OCI-LY7 (cell line): ENCODE measurements at regions not wholly inside any gene's neighbourhood (a gene's known extent, or its start where the extent isn't known, plus 50 kb on each side); places are given as distances from the start of the nearest gene placed in this dataset.
"Not testable (repeated sequence)": the region's sequence is repeated elsewhere in the genome, so short reads cannot be mapped to it uniquely, and the experiment has no call there.

ENCODE experiments used
- BruUV-seq: library from RNA; stranded (reverse); fragments of 400-500 nt; replicated peaks from 2 replicates; lab custom pipeline; 2021; lab: Mats Ljungman, UMichigan
- CTCF ChIA-PET: fragments of 300-600 bp; sonication (Branson Sonifier 250); formaldehyde crosslinking; loops from one replicate; lab custom pipeline; 2022; ENCODE audit warnings: antibody characterized with exemption; ENCODE audit not compliant: unreplicated experiment; lab: Charles Lee
- POLR2A ChIA-PET: fragments of 300-600 bp; sonication (Branson Sonifier 250); formaldehyde crosslinking; loops from one replicate; lab custom pipeline; 2022; ENCODE audit warnings: antibody characterized with exemption; lab: Charles Lee
- DNase-seq: peaks from one replicate; pipeline ENCODE4 v3.0.0-alpha.2; 2015; ENCODE audit warnings: low spot score
- H2AFZ ChIP-seq: fragments of 200-600 bp; sonication (generic), shearing (Covaris generic); 2 replicates; pipeline ENCODE4 v1.6.1; 2014; ENCODE audit warnings: mild to moderate bottlenecking, antibody characterized with exemption, low read length, moderate library complexity
- H3K27ac ChIP-seq: fragments of 200-600 bp; sonication (generic); 2 replicates; pipeline ENCODE4 v1.5.1; 2014; ENCODE audit warnings: mixed run types, low read depth, mild to moderate bottlenecking, moderate library complexity, low read length, inconsistent platforms; ENCODE audit not compliant: poor library complexity, severe bottlenecking
- H3K36me3 ChIP-seq: fragments of 200-600 bp; sonication (generic); 2 replicates; pipeline ENCODE4 v1.6.1; 2014; ENCODE audit warnings: mild to moderate bottlenecking, antibody characterized with exemption, low read length, moderate library complexity, mixed read lengths; ENCODE audit not compliant: insufficient read depth
- H3K4me1 ChIP-seq: fragments of 200-600 bp; sonication (generic); 2 replicates; pipeline ENCODE4 v1.5.1; 2014; ENCODE audit warnings: mild to moderate bottlenecking, low read length; ENCODE audit not compliant: insufficient read depth, poor library complexity, severe bottlenecking
- H3K4me2 ChIP-seq: fragments of 200-600 bp; sonication (generic); 2 replicates; pipeline ENCODE4 v1.6.1; 2014; ENCODE audit warnings: mild to moderate bottlenecking, low read length
- H3K4me3 ChIP-seq: fragments of 200-600 bp; sonication (generic); 2 replicates; pipeline ENCODE4 v1.5.1; 2014; ENCODE audit warnings: mild to moderate bottlenecking, low read depth, low read length; ENCODE audit not compliant: poor library complexity, severe bottlenecking
- H3K79me2 ChIP-seq: fragments of 200-600 bp; sonication (generic); 2 replicates; pipeline ENCODE4 v1.6.1; 2016; ENCODE audit warnings: low read depth, mild to moderate bottlenecking, low read length, moderate library complexity, mixed read lengths; ENCODE audit not compliant: insufficient read depth
- H3K9me2 ChIP-seq: fragments of 200-600 bp; sonication (generic); 2 replicates; pipeline ENCODE4 v1.6.1; 2016; ENCODE audit warnings: mild to moderate bottlenecking, low read length, mixed read lengths; ENCODE audit not compliant: insufficient read depth
- H3K9me3 ChIP-seq: fragments of 200-600 bp; sonication (generic); 2 replicates; pipeline ENCODE4 v1.6.1; 2014; ENCODE audit warnings: mild to moderate bottlenecking, mixed run types, low read length, mixed read lengths
- H4K20me1 ChIP-seq: fragments of 200-600 bp; sonication (generic); 2 replicates; pipeline ENCODE4 v1.6.1; 2014; ENCODE audit warnings: mild to moderate bottlenecking, antibody characterized with exemption, low read length, moderate library complexity, mixed read lengths; ENCODE audit not compliant: insufficient read depth
- EZH2phosphoT487 ChIP-seq: fragments of 200-600 bp; sonication (generic); IDR thresholded peaks from 2 replicates; pipeline ENCODE4 v1.6.1; 2018; ENCODE audit warnings: low read depth, borderline replicate concordance, mild to moderate bottlenecking, mixed run types, antibody characterized with exemption, low read length, moderate library complexity, mixed read lengths
- intact Hi-C: fragments of 100-400 bp; cut with micrococcal nuclease; formaldehyde crosslinking; loops from one replicate; pipeline ENCODE4 v1.10.0; 2022; ENCODE audit not compliant: unreplicated experiment
- TF ChIP-seq, protein P1 (sequence below): fragments of 200-600 bp; sonication (generic); conservative IDR thresholded peaks from 2 replicates; pipeline ENCODE4 v1.5.1; 2014; ENCODE audit warnings: mild to moderate bottlenecking, antibody characterized with exemption, low read length, moderate library complexity, mixed read lengths

GRCh38 chr1:182317611-182318161, 73.9 kb downstream of the GLUL start:
- H3K4me3 ChIP-seq: no peak overlapping the region
- TF ChIP-seq EZH2phosphoT487: no peak
- TF ChIP-seq, protein P1, sequence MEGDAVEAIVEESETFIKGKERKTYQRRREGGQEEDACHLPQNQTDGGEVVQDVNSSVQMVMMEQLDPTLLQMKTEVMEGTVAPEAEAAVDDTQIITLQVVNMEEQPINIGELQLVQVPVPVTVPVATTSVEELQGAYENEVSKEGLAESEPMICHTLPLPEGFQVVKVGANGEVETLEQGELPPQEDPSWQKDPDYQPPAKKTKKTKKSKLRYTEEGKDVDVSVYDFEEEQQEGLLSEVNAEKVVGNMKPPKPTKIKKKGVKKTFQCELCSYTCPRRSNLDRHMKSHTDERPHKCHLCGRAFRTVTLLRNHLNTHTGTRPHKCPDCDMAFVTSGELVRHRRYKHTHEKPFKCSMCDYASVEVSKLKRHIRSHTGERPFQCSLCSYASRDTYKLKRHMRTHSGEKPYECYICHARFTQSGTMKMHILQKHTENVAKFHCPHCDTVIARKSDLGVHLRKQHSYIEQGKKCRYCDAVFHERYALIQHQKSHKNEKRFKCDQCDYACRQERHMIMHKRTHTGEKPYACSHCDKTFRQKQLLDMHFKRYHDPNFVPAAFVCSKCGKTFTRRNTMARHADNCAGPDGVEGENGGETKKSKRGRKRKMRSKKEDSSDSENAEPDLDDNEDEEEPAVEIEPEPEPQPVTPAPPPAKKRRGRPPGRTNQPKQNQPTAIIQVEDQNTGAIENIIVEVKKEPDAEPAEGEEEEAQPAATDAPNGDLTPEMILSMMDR: no peak
- H3K36me3 ChIP-seq: no peaks in the 10 kb centered on the region
- no TSS peak for BruUV-seq
- H2AFZ ChIP-seq: no peak overlapping the region
- DNase-seq: no peak
- no peaks in the 10 kb centered on the region for H3K4me1 ChIP-seq
- no peak overlapping the region for H3K4me2 ChIP-seq
- intact Hi-C loops: no loop called here
- H3K27ac ChIP-seq: no peak overlapping the region
- H3K9me2 ChIP-seq: no peaks in the 10 kb centered on the region
- CTCF ChIA-PET: no interaction called here
- no peaks in the 10 kb centered on the region for H3K9me3 ChIP-seq
- POLR2A ChIA-PET: no interaction called here
- H3K79me2 ChIP-seq: no peaks in the 10 kb centered on the region
- no peaks in the 10 kb centered on the region for H4K20me1 ChIP-seq

- H2AFZ ChIP-seq, POLR2A ChIA-PET, H3K27ac ChIP-seq, DNase-seq, CTCF ChIA-PET, H3K9me3 ChIP-seq, H4K20me1 ChIP-seq, H3K4me2 ChIP-seq, H3K4me3 ChIP-seq, H3K4me1 ChIP-seq, H3K9me2 ChIP-seq, H3K79me2 ChIP-seq, BruUV-seq, H3K36me3 ChIP-seq, intact Hi-C loops: not testable (repeated sequence)
Observed at GRCh38 chr1:182316454-182316853, 75.1 kb downstream of the GLUL start.

GRCh38 chr1:182315167-182315556, 76.4 kb downstream of the GLUL start:
- no peak overlapping the region for H2AFZ ChIP-seq
- CTCF ChIA-PET: no interaction called here
- no TSS peak for BruUV-seq

More at GRCh38 chr1:182315167-182315556, 76.4 kb downstream of the GLUL start:
- Histone ChIP-seq H3K79me2 (no peaks in the 10 kb centered on the region), H3K27ac (no peak overlapping the region), H3K4me3 (no peak overlapping the region), H4K20me1 (no peaks in the 10 kb centered on the region), H3K9me2 (no peaks in the 10 kb centered on the region), H3K36me3 (no peaks in the 10 kb centered on the region), H3K4me2 (no peak overlapping the region), H3K4me1 (no peaks in the 10 kb centered on the region), H3K9me3 (no peaks in the 10 kb centered on the region)
- TF ChIP-seq EZH2phosphoT487: no peak
- TF ChIP-seq, protein P1: no peak
- intact Hi-C loops: no loop called here
- DNase-seq: no peak
- POLR2A ChIA-PET: interaction anchor here (0.6 kb wide), 1 partner anchor 128 kb away, joined by 3 read pairs; no protein-coding TSS in a partner anchor
